ENCODE measurements at regions not wholly inside any gene's neighbourhood (a gene's known extent, or its start where the extent isn't known, plus 50 kb on each side); places are given as distances from the start of the nearest gene placed in this dataset.

GRCh38 chr17:27391427-27391826 lies 64.8 kb upstream of the KSR1 start:
- no peak for DNase-seq

DNA sequence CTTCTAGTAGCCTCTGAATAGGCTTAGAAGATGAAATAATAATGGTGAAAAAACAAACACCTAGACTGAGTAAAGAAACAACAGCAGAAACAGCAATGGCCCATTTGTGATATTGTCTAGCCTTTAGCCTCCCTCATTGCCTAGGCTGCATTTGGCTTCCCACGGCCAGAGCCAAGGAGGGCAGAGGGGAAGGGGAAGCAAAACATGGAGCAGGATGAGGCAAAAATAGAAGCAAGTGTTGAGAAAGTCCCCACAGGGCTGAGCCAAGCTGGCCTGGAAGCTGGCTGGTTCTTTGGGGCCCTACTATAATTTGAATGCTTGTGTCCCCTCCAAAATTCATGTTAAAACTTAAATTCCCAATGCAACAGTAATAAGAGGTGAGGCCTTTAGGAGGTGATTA lies 60.2 kb upstream of the KSR1 start:
- no peak for DNase-seq

- no peak for DNase-seq
Measured at GRCh38 chr17:27396941-27397340, 59.3 kb upstream of the KSR1 start.

DNA sequence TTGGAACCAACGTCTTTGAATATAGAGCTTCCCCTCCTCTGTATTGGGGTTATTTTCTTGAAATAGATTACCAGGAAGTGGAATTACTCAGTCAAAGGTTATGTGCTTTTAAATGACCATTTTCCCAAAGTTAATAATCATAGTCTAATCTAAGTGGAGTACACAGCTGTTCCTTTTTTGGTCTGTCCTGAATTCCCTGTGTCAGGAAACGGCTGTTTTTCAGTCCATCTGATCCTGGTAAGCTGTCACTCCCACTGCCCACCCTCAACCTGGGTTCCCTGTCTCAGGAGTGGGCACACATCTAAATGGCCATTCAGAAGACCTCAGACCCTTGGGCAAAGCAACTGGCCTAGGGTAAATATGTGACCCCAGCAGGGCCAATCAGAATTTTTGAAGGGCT lies 57.6 kb upstream of the KSR1 start:
- no peak for DNase-seq

DNA sequence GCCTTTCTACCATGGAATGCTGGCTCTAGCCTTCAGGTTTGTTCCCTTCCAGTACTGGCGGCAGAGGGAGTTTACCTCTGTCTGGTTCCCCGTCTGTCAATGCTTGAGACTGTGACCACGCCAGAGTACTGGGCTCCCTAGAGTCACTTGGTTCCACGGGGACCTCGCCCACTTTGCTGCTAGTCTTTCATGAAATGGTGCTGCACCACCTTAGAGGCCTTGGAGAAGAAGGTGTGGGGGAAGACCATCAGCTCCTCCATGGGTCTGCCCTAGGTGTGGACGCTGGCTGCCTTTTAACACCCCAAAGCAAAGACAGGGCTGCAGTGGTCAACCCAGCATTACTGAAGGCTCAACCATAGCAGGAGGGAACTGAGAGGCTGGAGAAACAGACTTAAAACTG lies 55.3 kb upstream of the KSR1 start:
- DNase-seq: no peak

DNA sequence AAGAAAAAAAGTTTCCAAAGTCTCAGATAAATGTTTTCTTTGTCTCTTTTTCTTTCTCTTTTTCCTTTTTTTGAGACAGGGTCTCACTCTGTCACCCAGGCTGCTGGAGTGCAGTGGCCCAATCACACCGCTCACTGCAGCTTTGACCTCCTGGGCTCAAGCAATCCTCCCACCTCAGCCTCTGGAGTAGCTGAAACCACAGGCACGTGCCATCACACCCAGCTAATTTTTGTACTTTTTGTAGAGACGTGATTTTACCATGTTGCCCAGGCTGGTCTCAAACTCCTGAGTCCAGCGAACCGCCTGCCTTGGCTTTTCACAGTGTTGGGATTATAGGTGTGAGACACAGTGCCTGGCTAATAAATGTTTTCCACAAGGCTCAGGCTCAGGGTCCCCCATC lies 53.3 kb upstream of the KSR1 start:
- no peak for DNase-seq

- no peak for DNase-seq
Measured at GRCh38 chr17:27403480-27404005, 52.7 kb upstream of the KSR1 start.

- no peak for DNase-seq
Measured at GRCh38 chr17:27404676-27405075, 51.6 kb upstream of the KSR1 start.
